HG03066 (cell line): ENCODE measurements at regions not wholly inside any gene's neighbourhood (a gene's known extent, or its start where the extent isn't known, plus 50 kb on each side); places are given as distances from the start of the nearest gene placed in this dataset.

Experiments
- ATAC-seq: cut with Tn5 transposase; IDR thresholded peaks from one replicate; pipeline ENCODE4 v1.9.1; 2021; ENCODE audit warnings: low read depth; ENCODE audit not compliant: unreplicated experiment

DNA sequence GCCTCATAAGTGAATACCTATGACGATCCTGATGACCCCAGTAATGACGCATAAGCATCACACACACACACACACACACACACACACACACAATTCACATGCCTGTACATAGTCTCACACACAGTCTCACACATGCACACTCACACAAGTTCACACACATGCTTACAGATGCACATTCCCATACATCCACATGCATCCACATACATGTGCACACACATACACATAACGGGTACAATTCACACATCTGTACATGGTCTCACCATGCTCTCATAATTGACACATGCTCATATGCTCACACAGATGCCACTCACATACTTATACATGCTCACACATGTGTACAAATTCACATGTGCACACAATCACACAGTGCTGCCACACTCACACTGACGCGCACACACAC is 105.7 kb upstream of the VSTM2B start:
- ATAC-seq, result no peak

GRCh38 chr19:29420482-29421195 is 105.2 kb upstream of the VSTM2B start:
- ATAC-seq, result no peak

- ATAC-seq, result no peak
Measured at GRCh38 chr19:29421196-29421545, 104.6 kb upstream of the VSTM2B start.

DNA sequence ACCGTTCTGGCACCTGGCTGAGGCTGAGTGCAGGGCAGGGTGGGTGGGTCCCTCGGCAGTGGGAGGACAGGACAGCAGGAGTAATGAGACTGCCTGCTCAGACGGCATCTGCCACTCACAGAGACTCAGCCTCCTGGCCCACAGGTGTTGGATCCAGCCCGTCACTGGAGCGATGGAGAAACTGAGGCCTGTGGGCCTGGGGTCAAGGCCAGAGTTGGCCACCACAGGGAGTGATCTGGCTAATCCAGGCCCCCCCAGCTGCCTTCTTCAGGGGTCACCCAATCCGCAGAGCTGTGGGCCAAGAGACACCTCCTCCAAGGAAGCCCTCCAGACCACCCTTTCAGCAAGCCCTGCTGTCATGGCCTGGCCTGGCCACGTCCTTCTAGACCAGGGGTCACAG is 103.7 kb upstream of the VSTM2B start:
- ATAC-seq, result no peak

DNA sequence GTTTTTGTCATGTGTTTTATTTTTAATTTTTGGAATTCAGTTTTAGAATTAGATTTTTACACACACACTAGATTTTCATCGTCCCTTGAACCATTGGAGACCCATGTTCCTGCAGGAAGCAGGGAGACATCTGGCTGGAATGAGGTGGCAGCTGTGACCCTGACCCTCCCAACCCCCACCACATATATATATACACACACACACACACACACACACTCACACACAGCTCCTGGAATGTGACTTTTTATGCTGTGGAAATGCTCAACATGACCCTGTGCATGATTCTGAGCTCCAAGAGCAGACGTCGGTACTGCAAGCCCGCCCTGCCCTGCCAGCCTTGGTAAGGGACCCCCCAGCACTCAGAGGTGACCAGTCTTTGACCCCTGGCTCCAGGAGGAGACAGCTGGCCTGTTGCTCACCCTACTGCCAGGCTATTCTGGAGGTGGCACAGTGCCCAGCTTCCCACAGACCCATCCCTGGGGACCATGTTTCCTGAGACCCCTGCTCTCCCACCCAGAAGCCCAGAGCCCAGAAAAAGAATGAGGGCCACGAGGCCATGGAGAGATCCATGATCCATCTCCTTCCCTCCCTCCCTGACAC is 103.2 kb upstream of the VSTM2B start:
- ATAC-seq, result no peak

DNA sequence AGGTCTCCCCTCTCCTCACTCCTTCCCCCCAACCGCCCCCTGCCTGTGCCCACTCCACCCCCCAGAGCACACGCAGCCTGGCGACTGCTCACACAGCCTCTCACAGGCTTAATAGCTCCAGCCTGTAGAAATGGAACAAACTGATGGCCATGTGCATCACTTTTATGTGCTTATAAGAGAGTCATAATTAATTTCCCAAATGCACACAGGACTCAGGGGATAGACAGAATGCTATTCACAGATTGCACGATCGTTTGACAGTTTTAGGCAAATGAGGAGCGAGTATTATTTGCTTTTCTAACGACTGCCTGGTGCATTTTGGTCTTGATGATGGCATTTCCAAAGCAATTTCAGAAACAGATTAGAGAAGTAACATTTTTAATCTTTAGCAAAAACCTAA is 97.7 kb upstream of the VSTM2B start:
- no peak for ATAC-seq

DNA sequence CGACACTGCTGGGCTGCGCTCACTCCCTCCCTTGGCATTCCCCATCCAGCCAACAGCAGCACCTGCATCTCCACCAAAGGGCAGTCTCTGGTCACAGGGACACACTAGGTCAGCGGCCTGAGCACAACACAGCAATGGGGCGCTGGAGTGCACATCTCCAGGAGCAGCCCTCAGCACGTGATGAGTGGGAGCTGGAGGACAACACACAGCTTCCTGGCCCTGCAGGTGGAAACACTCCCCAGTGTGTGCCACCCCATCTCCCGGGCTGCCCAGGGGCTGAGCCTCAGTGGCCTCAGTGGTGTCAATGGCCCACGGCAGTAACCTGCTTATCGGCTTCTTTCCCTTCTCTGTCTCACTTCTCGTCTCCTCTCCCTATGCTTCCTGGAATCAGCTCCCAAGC is 96.8 kb upstream of the VSTM2B start:
- no peak for ATAC-seq

DNA sequence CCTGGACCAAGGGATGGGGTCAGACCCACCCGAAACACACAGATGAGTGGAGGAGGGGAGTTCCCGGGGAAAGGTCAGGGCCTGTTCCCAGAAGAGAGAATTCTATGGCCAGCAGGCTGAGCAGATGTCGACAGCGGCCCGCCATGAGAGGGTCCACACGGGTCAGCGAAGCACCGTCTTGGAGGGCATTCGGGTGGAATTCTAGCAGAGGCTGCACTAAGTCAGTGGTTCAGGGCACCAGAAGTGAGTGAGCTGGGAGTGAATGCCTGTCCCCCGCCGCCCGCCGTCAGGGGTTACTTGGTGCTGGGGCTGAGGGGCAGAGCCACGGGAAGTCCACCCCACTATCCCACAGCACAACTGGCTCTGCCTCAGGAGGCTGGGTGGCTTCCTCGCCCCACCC is 96.2 kb upstream of the VSTM2B start:
- ATAC-seq, result no peak

DNA sequence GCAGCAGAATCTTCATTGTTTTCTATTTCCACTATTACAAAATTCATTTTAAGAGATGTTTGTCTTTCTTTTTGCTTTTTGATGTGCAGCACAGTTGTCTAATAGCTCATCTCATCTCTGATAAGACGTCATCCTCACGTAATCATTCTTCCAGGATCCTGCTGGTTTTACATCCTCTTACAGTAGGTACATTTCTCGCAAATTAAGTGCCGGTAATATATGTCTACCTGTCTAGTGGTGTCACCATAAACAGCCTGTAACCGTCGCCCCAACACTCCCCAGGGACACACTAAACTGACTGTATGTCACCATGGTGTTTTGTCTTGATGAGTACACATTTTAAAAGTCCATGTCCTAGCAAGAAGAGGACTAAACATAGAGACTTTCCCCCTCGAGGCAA is 94.5 kb upstream of the VSTM2B start:
- ATAC-seq, result no peak

DNA sequence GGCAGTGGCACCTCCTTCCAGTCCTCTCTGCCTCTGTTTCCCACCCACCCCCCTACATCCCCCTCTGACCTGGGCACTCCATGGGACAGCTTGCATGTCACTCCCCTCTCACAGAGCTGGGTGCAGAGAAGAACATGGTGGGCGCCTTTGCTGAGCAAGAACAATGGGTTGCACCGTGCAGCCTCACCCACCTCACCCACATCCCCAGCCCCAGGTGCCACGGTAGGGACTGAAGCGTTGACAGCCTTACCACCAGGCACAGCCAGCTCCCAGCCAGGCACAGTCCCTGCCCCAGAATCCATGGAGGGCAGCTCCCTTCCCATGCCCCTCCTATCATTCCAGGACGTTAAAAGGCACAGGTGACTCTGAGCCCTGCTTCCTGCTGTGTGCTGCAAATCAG is 93.1 kb upstream of the VSTM2B start:
- ATAC-seq, result no peak

DNA sequence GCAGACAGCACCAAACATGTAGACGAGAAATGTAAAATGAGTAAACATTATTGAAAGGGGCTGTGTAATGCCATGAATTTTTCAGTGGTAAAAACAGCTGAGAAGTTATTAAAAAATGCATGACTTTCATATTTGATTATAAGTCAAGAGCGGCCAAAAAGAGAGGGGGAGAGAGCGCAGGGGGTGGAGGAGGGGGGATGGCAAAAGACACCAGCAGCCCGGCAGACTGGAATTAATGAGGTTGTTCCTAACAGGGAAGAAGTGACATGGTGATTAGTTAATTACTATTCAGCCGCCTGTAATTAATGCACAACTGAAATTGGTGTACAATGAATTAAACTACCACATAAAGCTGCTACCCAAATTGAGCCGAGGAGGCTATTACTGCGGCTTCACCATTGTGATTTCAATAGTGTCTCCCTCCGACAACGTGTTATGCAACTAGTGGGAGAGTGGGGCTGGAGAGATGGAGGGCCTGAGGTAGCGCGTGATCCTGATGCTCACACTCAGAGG is 89.1 kb upstream of the VSTM2B start:
- no peak for ATAC-seq

DNA sequence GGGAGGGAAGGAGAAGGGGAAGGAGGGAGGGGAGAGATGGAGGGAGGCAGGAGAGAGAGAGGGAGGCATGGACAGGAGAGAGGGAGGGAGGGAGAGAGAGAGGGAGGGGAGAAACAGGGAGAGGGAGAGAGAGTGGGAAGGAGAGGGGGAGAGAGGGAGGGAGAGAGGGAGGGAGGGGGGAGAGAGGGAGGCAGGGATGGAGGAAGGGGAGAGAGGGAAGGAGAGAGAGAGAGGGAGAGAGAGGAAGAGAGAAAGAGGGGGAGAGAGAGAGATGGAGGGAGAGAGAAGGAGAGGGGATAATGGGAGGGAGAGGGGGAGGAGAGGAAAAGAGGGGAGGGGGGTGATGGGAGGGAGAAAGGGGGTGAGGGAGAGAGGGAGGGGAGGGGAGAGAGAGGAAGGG is 86.8 kb upstream of the VSTM2B start:
- ATAC-seq, result no peak

DNA sequence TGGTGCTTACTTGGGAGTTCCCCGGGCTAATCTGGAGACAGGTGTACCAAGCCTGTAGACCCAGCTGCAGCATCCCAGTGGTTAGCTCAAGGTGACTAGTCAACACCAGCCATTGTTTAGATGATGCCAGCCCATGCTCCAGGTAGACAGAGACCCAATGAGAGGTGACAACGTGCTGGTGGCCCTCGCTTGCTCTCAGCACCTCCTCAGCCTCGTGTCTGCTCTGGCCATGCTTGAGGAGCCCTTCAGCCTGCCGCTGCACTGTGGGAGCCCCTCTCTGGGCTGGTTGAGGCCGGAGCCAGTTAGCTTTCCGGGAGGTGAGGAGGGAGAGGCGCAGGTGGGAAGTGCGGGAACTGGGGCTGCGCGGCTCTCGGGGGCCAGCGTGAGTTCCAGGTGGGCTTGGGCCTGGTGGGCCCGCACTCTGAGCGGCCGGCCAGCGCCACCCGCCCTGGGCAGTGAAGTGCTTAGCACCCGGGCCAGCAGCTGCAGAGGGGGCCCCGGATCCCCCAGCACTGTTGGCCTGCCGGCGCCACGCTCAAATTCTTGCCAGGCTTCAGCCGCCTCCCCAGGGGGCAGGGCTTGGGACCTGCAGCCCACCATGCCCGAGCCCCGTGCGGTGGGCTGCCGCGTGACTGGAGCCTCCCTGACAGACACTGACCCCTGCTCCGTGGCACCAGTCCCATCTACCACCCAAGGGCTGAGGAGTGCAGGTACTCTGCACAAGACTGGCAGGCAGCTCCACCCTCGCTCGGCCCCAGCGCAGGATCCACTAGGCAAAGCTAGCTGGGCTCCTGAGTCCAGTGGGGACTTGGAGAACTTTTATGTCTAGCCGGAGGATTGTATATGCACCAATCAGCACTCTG is 85.9 kb upstream of the VSTM2B start:
- ATAC-seq, result no peak

GRCh38 chr19:29442094-29442493 is 83.7 kb upstream of the VSTM2B start:
- ATAC-seq, result no peak

DNA sequence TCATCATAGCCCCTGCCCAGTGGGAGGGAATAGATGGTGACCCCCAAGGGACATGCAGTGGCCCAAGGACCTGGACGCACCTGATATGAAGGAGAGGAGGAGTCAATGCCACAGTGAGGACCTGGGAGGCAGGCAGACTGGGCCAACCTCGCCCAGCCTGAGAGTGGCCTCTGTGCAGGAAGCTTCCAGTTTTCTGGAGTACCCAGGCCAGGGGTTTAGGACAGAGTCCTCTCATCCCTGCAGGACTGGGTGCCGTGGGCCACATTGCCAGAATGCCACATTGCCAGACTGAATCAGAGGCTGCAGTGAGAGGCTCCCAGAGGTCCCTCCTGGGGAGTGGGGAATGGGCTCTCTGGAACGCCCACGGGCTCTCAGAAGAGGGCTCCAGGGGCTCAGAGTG is 82.9 kb upstream of the VSTM2B start:
- no peak for ATAC-seq

DNA sequence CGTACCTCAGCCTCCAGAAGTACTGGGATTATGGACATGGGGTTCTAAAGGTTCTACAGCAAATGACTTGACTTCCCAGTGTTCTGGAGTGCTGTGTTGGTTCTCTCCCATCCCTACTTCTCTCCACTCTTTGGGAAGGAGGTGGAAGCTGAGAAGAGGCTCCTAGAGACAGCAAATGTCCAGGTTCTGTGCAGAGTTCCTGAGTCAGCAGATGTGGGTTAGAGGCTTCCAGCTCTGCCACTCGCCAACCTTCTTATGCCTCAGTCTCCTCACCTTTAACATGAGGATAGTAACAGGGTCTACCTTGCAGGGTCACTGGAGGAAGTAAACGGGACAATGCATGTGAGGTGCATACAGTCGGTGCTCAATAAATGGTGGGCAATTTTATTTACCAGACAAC is 80.5 kb upstream of the VSTM2B start:
- ATAC-seq, result no peak

DNA sequence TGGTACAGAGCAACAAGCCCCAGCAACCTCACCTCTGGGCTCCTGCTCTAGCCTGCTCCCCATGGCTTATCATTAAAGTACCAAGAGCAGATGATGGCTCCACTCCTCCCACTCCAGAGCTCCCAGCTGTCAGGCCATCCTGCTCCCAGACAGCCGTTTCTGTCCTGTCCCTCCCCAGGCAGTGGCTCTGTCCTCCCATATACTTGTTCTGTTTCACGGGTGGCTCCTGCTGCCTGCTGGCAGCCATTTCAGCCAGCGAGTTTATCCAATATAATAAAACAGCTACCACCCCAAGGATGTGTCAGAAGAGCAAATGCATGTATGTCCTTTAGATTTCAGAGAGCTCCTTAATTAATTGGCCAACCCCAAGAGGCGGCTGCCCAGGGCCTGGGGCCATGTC is 79.4 kb upstream of the VSTM2B start:
- no peak for ATAC-seq

- no peak for ATAC-seq
Measured at GRCh38 chr19:29448046-29448445, 77.7 kb upstream of the VSTM2B start.

- ATAC-seq, result no peak
Measured at GRCh38 chr19:29449371-29449770, 76.4 kb upstream of the VSTM2B start.

GRCh38 chr19:29450306-29450705 is 75.5 kb upstream of the VSTM2B start:
- no peak for ATAC-seq

GRCh38 chr19:29450812-29451211 is 75.0 kb upstream of the VSTM2B start:
- no peak for ATAC-seq

GRCh38 chr19:29454109-29454508 is 71.7 kb upstream of the VSTM2B start:
- ATAC-seq, result no peak
